Transverse colon (tissue), 4 donors: ENCODE measurements at regions not wholly inside any gene's neighbourhood (a gene's known extent, or its start where the extent isn't known, plus 50 kb on each side); places are given as distances from the start of the nearest gene placed in this dataset.
A peak's percentile ranks its signal among the peaks of the same experiment; 100 is the strongest.

Experiments used
- CTCF ChIP-seq, 5 experiments: fragments of 200-600 bp in 3 of 5; fragments of 450-650 bp in 2 of 5; sonication (generic) in 3 of 5; IDR thresholded peaks; 1 replicate in 2 of 5; 2 replicates in 3 of 5; pipeline ENCODE4 v1.5.1; 2016 to 2017; ENCODE audit warnings: antibody characterized with exemption in 5 of 5, inconsistent platforms in 3 of 5, mild to moderate bottlenecking in 2 of 5, moderate library complexity in 1 of 5
- EP300 ChIP-seq: sonication (generic); formaldehyde crosslinking; IDR thresholded peaks from one replicate; pipeline ENCODE4 v1.6.1; 2017; ENCODE audit warnings: antibody characterized with exemption, low read depth
- POLR2A ChIP-seq: fragments of 450-650 bp; IDR thresholded peaks from one replicate; pipeline ENCODE4 v1.6.1; 2016; ENCODE audit warnings: antibody characterized with exemption, mild to moderate bottlenecking, moderate library complexity
- POLR2AphosphoS5 ChIP-seq, 3 donors: sonication (generic); formaldehyde crosslinking; IDR thresholded peaks; one replicate each; pipeline ENCODE4 v1.6.1; 2016; ENCODE audit warnings: antibody characterized with exemption in 3 of 3

- no peak for TF ChIP-seq CTCF (IDR thresholded peaks at IDR 0.05)
- TF ChIP-seq POLR2A: no peak
- TF ChIP-seq EP300: no peak
- peak; percentile 11 to 58 (median 54) for TF ChIP-seq POLR2AphosphoS5 (IDR thresholded peaks at IDR 0.05)
Observed at GRCh38 chr2:18445433-18446320, 114.8 kb downstream of the RDH14 start.
